GM23338 (cell line): ENCODE measurements at regions not wholly inside any gene's neighbourhood (a gene's known extent, or its start where the extent isn't known, plus 50 kb on each side); places are given as distances from the start of the nearest gene placed in this dataset.

ENCODE experiments used
- ATAC-seq: fragments of 200-7000 bp; cut with Tn5 transposase; 3 replicates; pipeline ENCODE4 v1.9.1; 2020
- DNase-seq: peaks from one replicate; pipeline ENCODE4 v3.0.0-alpha.2; 2015; ENCODE audit warnings: low spot score
- H2AFZ ChIP-seq: fragments of 200-600 bp; sonication (generic); 2 replicates; pipeline ENCODE4 v1.8.0; 2016; ENCODE audit warnings: antibody characterized with exemption, mild to moderate bottlenecking, moderate library complexity
- H3F3A ChIP-seq: fragments of 200-600 bp; sonication (generic); replicated peaks from 2 replicates; pipeline ENCODE4 v1.8.0; 2017; ENCODE audit warnings: antibody characterized with exemption, mixed run types, low read depth
- H3K27ac ChIP-seq: fragments of 200-600 bp; sonication (generic); 2 replicates; pipeline ENCODE4 v1.6.1; 2016; ENCODE audit warnings: low read depth
- H3K27me3 ChIP-seq: fragments of 200-600 bp; sonication (generic); 2 replicates; pipeline ENCODE4 v1.8.0; 2016; ENCODE audit warnings: mild to moderate bottlenecking, mixed run types, moderate library complexity; ENCODE audit not compliant: insufficient read depth
- H3K36me3 ChIP-seq: fragments of 200-600 bp; sonication (generic); 2 replicates; pipeline ENCODE4 v1.8.0; 2016; ENCODE audit warnings: mild to moderate bottlenecking; ENCODE audit not compliant: insufficient read depth
- H3K4me1 ChIP-seq: fragments of 200-600 bp; sonication (generic); 2 replicates; pipeline ENCODE4 v1.8.0; 2016; ENCODE audit warnings: mild to moderate bottlenecking, moderate library complexity; ENCODE audit not compliant: insufficient read depth
- H3K4me2 ChIP-seq: fragments of 200-600 bp; sonication (generic); 2 replicates; pipeline ENCODE4 v1.7.1; 2017; ENCODE audit warnings: mixed run types
- H3K4me3 ChIP-seq: fragments of 200-600 bp; sonication (generic); 2 replicates; pipeline ENCODE4 v1.6.1; 2016; ENCODE audit warnings: mixed run types
- H3K79me2 ChIP-seq: fragments of 200-600 bp; sonication (generic); replicated peaks from 2 replicates; pipeline ENCODE4 v1.8.0; 2017; ENCODE audit warnings: mild to moderate bottlenecking; ENCODE audit not compliant: insufficient read depth
- H3K9me2 ChIP-seq: fragments of 200-600 bp; sonication (generic); 2 replicates; pipeline ENCODE4 v1.8.0; 2017; ENCODE audit not compliant: insufficient read depth
- H4K20me1 ChIP-seq: fragments of 200-600 bp; sonication (generic); replicated peaks from 2 replicates; pipeline ENCODE4 v1.8.0; 2017; ENCODE audit warnings: mild to moderate bottlenecking; ENCODE audit not compliant: insufficient read depth
- H3K27ac Mint-ChIP-seq: 2 replicates; pipeline ENCODE4 v1.8.0; 2020; ENCODE audit warnings: inconsistent platforms, mild to moderate bottlenecking, moderate library complexity, mixed read lengths
- H3K27me3 Mint-ChIP-seq: 3 replicates; pipeline ENCODE4 v1.8.0; 2022; ENCODE audit warnings: low read depth, mild to moderate bottlenecking, moderate library complexity, mixed read lengths, inconsistent platforms; ENCODE audit not compliant: insufficient read depth, poor library complexity
- H3K36me3 Mint-ChIP-seq: 3 replicates; pipeline ENCODE4 v1.8.0; 2021; ENCODE audit warnings: low read depth, mild to moderate bottlenecking, inconsistent platforms, moderate library complexity, mixed read lengths
- H3K4me1 Mint-ChIP-seq: 3 replicates; pipeline ENCODE4 v1.8.0; 2020; ENCODE audit warnings: mild to moderate bottlenecking, inconsistent platforms, mixed read lengths
- H3K4me3 Mint-ChIP-seq: 3 replicates; pipeline ENCODE4 v1.8.0; 2021; ENCODE audit warnings: moderate library complexity, mild to moderate bottlenecking, inconsistent platforms, mixed read lengths
- H3K9me3 Mint-ChIP-seq: 3 replicates; pipeline ENCODE4 v1.8.0; 2020; ENCODE audit warnings: moderate library complexity, mild to moderate bottlenecking, inconsistent platforms, mixed read lengths
- CREB1 ChIP-seq: fragments of 250-450 bp; sonication (Bioruptor Pico); IDR thresholded peaks from 2 replicates; pipeline ENCODE4 v1.5.0; 2020; ENCODE audit warnings: low read depth, mild to moderate bottlenecking, moderate library complexity
- EZH2 ChIP-seq: fragments of 200-600 bp; sonication (generic); IDR thresholded peaks from one replicate; pipeline ENCODE4 v1.8.0; 2017; ENCODE audit warnings: antibody characterized with exemption, mild to moderate bottlenecking, low read depth; ENCODE audit not compliant: unreplicated experiment
- EZH2phosphoT487 ChIP-seq: fragments of 200-600 bp; sonication (generic); IDR thresholded peaks from one replicate; pipeline ENCODE4 v1.8.1; 2018; ENCODE audit warnings: antibody characterized with exemption; ENCODE audit not compliant: unreplicated experiment
- JUNB ChIP-seq: IDR thresholded peaks from one replicate; pipeline ENCODE4 v1.6.1; 2016; ENCODE audit warnings: antibody characterized with exemption; ENCODE audit not compliant: unreplicated experiment
- NANOG ChIP-seq: IDR thresholded peaks from 2 replicates; pipeline ENCODE4 v1.6.1; 2016; ENCODE audit warnings: antibody characterized with exemption, borderline replicate concordance
- POLR2AphosphoS5 ChIP-seq: IDR thresholded peaks from 2 replicates; pipeline ENCODE4 v1.6.1; 2016; ENCODE audit warnings: antibody characterized with exemption, low read depth
- STAT1 ChIP-seq: IDR thresholded peaks from one replicate; pipeline ENCODE4 v1.6.1; 2016; ENCODE audit warnings: antibody characterized with exemption; ENCODE audit not compliant: unreplicated experiment
- ZNF114 ChIP-seq: fragments of 250-450 bp; sonication (Bioruptor Pico); IDR thresholded peaks from 2 replicates; pipeline ENCODE4 v1.5.0; 2020; ENCODE audit warnings: mild to moderate bottlenecking, moderate library complexity
- ZNF331 ChIP-seq: fragments of 250-450 bp; sonication (Bioruptor Pico); IDR thresholded peaks from 2 replicates; pipeline ENCODE4 v1.5.0; 2020; ENCODE audit warnings: low read depth, mild to moderate bottlenecking, moderate library complexity
- TF ChIP-seq, protein P1 (sequence below): IDR thresholded peaks from one replicate; pipeline ENCODE4 v1.6.1; 2018; ENCODE audit warnings: antibody characterized with exemption; ENCODE audit not compliant: unreplicated experiment
- TF ChIP-seq, protein P2 (sequence below): IDR thresholded peaks from 2 replicates; pipeline ENCODE4 v1.6.1; 2016; ENCODE audit warnings: antibody characterized with exemption
- TF ChIP-seq, protein P3 (sequence below), 2 experiments: fragments of 200-600 bp in 1 of 2; sonication (generic) in 1 of 2; conservative IDR thresholded peaks; 2 replicates each; pipeline versions ENCODE4 v1.5.1 to v1.6.1; 2016 to 2017; ENCODE audit warnings: antibody characterized with exemption in 2 of 2, low read depth in 2 of 2, mild to moderate bottlenecking in 2 of 2, moderate library complexity in 1 of 2
- TF ChIP-seq, protein P4 (sequence below): fragments of 250-450 bp; sonication (Bioruptor Pico); IDR thresholded peaks from 2 replicates; pipeline ENCODE4 v1.5.0; 2020; ENCODE audit warnings: mild to moderate bottlenecking, moderate library complexity

DNA sequence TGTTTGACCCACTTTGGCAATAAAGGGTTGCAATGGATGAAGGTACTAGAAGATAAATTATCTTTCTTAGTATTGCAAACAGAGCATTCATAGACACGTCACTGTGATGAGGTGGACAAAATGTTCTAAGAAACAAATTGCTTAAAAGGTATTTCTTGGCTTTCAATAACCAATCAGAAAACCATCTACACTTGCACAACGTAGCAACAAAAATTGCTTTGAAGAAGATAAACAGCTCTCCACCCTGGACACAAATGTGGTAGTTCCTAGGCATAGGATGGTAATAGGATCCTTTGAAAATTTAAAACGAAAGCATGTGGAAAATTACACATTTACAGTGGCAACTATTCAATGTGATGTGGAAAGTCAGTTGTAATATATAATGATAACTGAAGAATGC, 439.9 kb upstream of the ETAA1 start:
- Mint-ChIP-seq H3K36me3 (no peaks in the 10 kb centered on the region), H3K4me3 (no peak overlapping the region), H3K27me3 (peaks cover 4% of the 10 kb centered on the region), H3K9me3 (no peaks in the 10 kb centered on the region), H3K4me1 (peaks cover 4% of the 10 kb centered on the region; the same call in 2 of the 3 replicates), H3K27ac (no peak overlapping the region)
- no peaks in the 10 kb centered on the region for H3K4me1 ChIP-seq
- DNase-seq (no peak), ATAC-seq (no peak)
- H3F3A ChIP-seq = no peaks in the 10 kb centered on the region
- no peaks in the 10 kb centered on the region for H3K79me2 ChIP-seq
- H3K27ac ChIP-seq = no peak overlapping the region
- no peaks in the 10 kb centered on the region for H4K20me1 ChIP-seq
- H3K4me2 ChIP-seq = no peak overlapping the region
- 0 out of 2 replicates have a peak, but pooled peaks cover 4% of the 10 kb centered on the region for H3K9me2 ChIP-seq
- no peak overlapping the region for H3K4me3 ChIP-seq
- no peak overlapping the region for H2AFZ ChIP-seq
- H3K27me3 ChIP-seq = no peaks in the 10 kb centered on the region
- no peaks in the 10 kb centered on the region for H3K36me3 ChIP-seq
- TF ChIP-seq, protein P1, sequence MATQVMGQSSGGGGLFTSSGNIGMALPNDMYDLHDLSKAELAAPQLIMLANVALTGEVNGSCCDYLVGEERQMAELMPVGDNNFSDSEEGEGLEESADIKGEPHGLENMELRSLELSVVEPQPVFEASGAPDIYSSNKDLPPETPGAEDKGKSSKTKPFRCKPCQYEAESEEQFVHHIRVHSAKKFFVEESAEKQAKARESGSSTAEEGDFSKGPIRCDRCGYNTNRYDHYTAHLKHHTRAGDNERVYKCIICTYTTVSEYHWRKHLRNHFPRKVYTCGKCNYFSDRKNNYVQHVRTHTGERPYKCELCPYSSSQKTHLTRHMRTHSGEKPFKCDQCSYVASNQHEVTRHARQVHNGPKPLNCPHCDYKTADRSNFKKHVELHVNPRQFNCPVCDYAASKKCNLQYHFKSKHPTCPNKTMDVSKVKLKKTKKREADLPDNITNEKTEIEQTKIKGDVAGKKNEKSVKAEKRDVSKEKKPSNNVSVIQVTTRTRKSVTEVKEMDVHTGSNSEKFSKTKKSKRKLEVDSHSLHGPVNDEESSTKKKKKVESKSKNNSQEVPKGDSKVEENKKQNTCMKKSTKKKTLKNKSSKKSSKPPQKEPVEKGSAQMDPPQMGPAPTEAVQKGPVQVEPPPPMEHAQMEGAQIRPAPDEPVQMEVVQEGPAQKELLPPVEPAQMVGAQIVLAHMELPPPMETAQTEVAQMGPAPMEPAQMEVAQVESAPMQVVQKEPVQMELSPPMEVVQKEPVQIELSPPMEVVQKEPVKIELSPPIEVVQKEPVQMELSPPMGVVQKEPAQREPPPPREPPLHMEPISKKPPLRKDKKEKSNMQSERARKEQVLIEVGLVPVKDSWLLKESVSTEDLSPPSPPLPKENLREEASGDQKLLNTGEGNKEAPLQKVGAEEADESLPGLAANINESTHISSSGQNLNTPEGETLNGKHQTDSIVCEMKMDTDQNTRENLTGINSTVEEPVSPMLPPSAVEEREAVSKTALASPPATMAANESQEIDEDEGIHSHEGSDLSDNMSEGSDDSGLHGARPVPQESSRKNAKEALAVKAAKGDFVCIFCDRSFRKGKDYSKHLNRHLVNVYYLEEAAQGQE = no peak
- TF ChIP-seq, protein P2, sequence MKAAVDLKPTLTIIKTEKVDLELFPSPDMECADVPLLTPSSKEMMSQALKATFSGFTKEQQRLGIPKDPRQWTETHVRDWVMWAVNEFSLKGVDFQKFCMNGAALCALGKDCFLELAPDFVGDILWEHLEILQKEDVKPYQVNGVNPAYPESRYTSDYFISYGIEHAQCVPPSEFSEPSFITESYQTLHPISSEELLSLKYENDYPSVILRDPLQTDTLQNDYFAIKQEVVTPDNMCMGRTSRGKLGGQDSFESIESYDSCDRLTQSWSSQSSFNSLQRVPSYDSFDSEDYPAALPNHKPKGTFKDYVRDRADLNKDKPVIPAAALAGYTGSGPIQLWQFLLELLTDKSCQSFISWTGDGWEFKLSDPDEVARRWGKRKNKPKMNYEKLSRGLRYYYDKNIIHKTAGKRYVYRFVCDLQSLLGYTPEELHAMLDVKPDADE = no peak
- TF ChIP-seq, protein P3, sequence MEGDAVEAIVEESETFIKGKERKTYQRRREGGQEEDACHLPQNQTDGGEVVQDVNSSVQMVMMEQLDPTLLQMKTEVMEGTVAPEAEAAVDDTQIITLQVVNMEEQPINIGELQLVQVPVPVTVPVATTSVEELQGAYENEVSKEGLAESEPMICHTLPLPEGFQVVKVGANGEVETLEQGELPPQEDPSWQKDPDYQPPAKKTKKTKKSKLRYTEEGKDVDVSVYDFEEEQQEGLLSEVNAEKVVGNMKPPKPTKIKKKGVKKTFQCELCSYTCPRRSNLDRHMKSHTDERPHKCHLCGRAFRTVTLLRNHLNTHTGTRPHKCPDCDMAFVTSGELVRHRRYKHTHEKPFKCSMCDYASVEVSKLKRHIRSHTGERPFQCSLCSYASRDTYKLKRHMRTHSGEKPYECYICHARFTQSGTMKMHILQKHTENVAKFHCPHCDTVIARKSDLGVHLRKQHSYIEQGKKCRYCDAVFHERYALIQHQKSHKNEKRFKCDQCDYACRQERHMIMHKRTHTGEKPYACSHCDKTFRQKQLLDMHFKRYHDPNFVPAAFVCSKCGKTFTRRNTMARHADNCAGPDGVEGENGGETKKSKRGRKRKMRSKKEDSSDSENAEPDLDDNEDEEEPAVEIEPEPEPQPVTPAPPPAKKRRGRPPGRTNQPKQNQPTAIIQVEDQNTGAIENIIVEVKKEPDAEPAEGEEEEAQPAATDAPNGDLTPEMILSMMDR (conservative IDR thresholded peaks at IDR 0.05; ENCODE audit: low read depth in 2 of 2) = no peak
- TF ChIP-seq EZH2phosphoT487 (no peak), NANOG (no peak), EZH2 (no peak), STAT1 (no peak), ZNF331 (CRISPR knock-in tag) (no peak), JUNB (no peak), CREB1 (CRISPR knock-in tag) (no peak), POLR2AphosphoS5 (no peak), ZNF114 (CRISPR knock-in tag) (no peak)
- TF ChIP-seq, protein P4, sequence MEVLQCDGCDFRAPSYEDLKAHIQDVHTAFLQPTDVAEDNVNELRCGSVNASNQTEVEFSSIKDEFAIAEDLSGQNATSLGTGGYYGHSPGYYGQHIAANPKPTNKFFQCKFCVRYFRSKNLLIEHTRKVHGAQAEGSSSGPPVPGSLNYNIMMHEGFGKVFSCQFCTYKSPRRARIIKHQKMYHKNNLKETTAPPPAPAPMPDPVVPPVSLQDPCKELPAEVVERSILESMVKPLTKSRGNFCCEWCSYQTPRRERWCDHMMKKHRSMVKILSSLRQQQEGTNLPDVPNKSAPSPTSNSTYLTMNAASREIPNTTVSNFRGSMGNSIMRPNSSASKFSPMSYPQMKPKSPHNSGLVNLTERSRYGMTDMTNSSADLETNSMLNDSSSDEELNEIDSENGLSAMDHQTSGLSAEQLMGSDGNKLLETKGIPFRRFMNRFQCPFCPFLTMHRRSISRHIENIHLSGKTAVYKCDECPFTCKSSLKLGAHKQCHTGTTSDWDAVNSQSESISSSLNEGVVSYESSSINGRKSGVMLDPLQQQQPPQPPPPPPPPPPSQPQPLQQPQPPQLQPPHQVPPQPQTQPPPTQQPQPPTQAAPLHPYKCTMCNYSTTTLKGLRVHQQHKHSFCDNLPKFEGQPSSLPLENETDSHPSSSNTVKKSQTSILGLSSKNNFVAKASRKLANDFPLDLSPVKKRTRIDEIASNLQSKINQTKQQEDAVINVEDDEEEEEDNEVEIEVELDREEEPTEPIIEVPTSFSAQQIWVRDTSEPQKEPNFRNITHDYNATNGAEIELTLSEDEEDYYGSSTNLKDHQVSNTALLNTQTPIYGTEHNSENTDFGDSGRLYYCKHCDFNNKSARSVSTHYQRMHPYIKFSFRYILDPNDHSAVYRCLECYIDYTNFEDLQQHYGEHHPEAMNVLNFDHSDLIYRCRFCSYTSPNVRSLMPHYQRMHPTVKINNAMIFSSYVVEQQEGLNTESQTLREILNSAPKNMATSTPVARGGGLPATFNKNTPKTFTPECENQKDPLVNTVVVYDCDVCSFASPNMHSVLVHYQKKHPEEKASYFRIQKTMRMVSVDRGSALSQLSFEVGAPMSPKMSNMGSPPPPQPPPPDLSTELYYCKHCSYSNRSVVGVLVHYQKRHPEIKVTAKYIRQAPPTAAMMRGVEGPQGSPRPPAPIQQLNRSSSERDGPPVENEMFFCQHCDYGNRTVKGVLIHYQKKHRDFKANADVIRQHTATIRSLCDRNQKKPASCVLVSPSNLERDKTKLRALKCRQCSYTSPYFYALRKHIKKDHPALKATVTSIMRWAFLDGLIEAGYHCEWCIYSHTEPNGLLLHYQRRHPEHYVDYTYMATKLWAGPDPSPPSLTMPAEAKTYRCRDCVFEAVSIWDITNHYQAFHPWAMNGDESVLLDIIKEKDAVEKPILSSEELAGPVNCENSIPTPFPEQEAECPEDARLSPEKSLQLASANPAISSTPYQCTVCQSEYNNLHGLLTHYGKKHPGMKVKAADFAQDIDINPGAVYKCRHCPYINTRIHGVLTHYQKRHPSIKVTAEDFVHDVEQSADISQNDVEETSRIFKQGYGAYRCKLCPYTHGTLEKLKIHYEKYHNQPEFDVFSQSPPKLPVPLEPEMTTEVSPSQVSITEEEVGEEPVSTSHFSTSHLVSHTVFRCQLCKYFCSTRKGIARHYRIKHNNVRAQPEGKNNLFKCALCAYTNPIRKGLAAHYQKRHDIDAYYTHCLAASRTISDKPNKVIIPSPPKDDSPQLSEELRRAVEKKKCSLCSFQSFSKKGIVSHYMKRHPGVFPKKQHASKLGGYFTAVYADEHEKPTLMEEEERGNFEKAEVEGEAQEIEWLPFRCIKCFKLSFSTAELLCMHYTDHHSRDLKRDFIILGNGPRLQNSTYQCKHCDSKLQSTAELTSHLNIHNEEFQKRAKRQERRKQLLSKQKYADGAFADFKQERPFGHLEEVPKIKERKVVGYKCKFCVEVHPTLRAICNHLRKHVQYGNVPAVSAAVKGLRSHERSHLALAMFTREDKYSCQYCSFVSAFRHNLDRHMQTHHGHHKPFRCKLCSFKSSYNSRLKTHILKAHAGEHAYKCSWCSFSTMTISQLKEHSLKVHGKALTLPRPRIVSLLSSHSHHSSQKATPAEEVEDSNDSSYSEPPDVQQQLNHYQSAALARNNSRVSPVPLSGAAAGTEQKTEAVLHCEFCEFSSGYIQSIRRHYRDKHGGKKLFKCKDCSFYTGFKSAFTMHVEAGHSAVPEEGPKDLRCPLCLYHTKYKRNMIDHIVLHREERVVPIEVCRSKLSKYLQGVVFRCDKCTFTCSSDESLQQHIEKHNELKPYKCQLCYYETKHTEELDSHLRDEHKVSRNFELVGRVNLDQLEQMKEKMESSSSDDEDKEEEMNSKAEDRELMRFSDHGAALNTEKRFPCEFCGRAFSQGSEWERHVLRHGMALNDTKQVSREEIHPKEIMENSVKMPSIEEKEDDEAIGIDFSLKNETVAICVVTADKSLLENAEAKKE (CRISPR knock-in tag) = no peak
